ENCODE measurements at regions not wholly inside any gene's neighbourhood (a gene's known extent, or its start where the extent isn't known, plus 50 kb on each side); places are given as distances from the start of the nearest gene placed in this dataset.
"Not testable (repeated sequence)": the region's sequence is repeated elsewhere in the genome, so short reads cannot be mapped to it uniquely, and the experiment has no call there.

GRCh38 chr18:55688030-55688429, 100.0 kb upstream of the TCF4 start:
- DNase-seq: peak in 1 of 2 experiments; percentile 2

DNA sequence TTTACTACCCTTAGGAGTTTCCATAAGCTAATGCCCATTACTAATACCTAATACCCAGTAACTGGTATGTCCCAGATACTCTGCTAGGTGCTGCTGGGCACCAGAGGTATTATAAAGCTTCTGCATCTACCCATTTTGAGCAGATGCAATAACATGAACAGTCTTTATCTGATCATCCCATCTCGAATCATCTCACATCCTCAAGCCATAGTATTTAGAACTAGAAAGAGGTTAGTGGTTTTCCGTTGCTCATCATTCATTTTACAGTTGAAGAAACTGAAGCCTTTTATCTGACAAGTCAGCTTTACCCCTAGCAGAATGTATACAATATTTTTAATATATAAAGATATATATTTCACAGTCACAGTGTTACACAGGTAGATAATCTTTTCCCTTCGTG, 99.1 kb upstream of the TCF4 start:
- DNase-seq: no peak

DNA sequence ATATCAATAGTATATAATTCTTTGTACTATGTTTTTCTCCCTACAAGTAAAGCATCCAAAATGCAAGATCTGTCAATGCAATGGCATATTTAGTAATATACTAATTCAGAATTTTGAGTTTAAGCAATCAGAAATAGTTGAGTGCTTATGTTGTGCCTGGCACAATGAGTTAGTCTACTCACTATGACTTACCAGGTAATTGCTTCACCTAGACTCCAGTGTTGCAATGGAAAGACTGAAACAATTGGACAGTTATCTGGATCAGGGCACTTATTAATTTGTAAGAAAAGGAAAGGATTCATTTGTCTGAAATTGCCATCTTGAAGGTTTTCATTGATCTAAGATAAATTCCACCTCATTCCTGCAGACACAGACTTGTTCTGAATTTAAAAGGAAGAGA, 97.6 kb upstream of the TCF4 start:
- DNase-seq: no peak

GRCh38 chr18:55672574-55673361, 84.8 kb upstream of the TCF4 start:
- DNase-seq: no peak

- no peak for DNase-seq
Measured at GRCh38 chr18:55665506-55665905, 77.5 kb upstream of the TCF4 start.

DNA sequence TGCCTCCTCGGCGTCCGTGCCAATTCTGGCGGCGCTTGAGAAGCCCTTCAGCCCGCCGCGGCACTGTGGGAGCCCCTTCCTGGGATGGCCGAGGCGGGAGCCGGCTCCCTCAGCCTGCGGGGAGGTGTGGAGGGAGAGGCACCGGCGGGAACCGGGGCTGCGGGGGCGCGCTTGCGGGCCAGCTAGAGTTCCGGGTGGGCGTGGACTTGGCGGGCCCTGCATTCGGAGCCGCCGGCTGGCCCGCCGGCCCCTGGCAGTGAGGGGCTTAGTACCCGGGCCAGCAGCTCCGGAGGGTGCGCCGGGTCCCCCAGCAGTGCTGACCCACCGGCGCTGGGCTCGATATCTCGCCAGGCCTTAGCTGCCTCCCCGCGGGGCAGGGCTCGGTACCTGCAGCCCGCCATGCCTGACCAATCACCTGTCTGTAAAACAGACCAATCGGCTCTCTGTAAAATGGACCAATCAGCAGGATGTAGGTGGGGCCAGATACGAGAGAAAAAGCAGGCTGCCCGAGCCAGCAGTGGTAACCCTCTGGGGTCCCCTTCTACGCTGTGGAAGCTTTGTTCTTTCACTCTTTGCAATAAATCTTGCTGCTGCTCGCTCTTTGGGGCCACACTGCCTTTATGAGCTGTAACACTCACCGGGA, 76.9 kb upstream of the TCF4 start:
- DNase-seq: not testable (repeated sequence)

DNA sequence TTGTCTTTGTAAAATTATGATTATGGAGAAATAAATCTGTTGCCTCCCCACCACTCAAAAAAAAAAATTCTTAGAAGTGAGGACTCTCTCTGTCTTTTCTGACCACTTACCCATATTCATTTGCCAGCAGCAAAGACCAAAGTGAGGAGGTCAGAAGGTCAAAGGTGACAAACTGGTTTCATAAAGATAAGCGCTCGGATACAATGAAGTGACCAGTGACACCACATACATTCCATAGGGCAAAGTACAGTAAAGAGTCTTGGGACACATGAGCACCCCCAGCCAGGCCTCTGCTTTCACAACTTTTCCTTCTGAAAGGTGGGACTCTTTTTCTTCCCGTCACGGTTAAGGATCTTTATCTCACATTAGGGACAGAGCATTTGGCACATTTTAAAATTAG, 75.9 kb upstream of the TCF4 start:
- no peak for DNase-seq

DNA sequence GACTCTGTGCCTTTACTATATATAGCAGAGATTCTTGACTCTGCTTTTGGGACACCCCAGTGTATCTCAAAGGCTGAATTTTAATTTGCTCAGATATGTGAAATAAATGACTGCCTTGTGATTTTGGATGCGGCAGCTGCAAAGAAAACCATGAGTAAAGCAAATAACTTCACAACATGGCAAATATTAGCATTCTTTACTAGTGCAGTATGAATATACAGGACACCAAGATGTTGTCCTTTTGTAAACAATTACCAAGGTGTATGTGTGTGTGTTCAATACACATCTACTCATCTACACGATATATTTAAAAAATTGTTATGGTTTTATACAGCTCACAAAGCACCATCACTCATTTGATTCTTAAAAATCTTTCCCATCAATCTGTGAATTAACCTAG, 70.6 kb upstream of the TCF4 start:
- no peak for DNase-seq

DNA sequence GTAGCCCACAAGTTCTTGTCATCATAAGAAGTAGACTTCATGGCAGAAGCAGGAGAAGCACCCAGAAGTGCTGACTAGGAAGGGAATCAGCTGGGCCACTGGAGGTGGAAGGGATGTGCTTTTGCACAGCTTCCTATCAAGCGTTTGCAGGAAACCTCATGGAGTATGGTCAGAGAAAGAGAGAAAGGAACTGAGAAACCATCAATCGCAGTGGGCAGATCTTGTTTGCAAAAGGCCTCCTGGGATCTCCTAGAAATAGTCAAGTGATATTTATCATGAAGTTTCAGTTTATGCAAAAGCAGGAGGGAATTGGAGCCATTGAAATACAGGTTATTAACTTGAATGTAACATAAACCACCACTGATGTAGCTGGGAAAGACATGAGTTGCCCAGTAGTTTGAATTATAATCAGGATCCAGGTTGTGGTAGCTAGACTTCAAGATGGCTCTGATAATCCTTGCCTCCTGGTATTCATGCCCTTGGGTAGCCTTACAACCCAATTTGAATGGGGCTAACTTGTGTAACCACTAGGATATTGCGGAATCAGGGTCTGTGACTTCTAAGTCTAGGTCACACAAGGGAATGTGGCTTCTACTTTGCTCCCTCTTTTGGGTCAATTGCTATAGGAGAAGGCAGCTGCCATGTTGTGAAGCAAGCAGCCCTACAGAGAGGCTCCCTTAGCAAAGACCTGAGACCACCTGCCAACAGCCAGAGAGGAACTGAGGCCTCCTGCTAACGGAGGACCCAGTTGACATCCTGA, 69.8 kb upstream of the TCF4 start:
- DNase-seq: no peak

GRCh38 chr18:55654986-55655385, 67.0 kb upstream of the TCF4 start:
- no peak for DNase-seq

- DNase-seq: no peak
Measured at GRCh38 chr18:55651236-55651635, 63.2 kb upstream of the TCF4 start.

- DNase-seq: no peak
Measured at GRCh38 chr18:55650363-55650870, 62.4 kb upstream of the TCF4 start.

DNA sequence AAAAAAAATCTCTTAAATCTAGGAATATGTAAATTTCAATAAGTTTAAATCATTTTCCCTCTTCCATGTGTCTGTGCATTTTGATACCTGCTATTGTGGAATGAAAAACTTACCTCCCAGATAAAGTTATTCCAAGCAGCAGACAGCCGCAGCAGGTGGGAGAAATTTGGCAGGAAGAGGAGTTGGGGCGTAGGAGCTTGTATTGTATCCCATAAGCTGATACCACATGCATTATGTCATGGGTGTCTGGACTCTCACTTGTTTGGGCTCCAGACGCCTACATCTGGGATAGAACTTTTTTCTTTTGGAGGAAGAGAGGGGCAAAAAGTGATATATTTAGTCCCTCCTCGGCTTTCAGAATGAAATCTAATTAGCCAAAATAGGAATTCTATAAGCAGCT, 59.3 kb upstream of the TCF4 start:
- DNase-seq: no peak

DNA sequence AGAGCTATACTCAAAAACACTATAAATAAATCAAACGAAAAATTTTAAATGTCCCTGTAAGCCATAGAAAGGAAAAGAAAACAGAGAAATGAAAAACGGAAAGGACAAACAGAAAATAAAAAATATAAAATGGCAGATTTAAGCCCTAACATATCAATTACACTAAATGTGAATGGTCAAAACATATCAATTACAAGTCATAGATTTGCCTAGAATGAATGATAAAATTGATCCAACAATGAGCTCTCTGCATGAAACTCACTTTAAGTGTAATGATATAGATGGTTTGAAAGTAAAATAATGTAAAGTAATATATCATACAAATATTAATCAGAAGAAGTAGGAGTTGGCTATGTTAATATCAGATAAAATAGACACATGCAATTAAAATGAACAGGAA, 54.2 kb upstream of the TCF4 start:
- no peak for DNase-seq

DNA sequence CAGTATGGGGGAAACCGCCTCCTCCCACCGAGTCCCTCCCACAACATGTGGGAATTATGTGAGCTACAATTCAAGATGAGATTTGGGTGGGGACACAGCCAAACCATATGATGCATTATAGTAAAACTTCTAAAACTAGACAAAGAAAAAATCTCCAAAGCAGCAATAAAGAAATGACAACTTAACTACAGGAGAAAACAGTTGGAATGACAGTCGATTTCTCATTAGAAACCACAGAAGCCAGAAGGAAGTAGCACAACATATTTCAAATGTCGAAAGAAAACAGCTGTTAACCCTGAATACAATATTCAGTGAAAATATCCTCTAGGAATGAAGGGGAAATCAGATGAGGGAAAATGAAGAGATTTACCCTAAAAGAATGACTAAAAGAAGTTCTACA, 53.5 kb upstream of the TCF4 start:
- no peak for DNase-seq

Data from NCI-H187 (cell line).